DND-41 (cell line): ENCODE measurements at regions not wholly inside any gene's neighbourhood (a gene's known extent, or its start where the extent isn't known, plus 50 kb on each side); places are given as distances from the start of the nearest gene placed in this dataset.

Source experiments
- ATAC-seq: fragments of 200-7000 bp; cut with Tn5 transposase; 3 replicates; pipeline ENCODE4 v1.9.1; 2021; ENCODE audit warnings: low read depth; ENCODE audit not compliant: insufficient read depth
- DNase-seq: peaks from one replicate; pipeline ENCODE4 v3.0.0-alpha.2; 2020
- H2AFZ ChIP-seq: 2 replicates; pipeline ENCODE4 v1.6.0; 2012; ENCODE audit warnings: low read depth, low read length
- H3K27ac ChIP-seq: 2 replicates; pipeline ENCODE4 v1.5.1; 2012; ENCODE audit warnings: low read length, inconsistent platforms
- H3K27me3 ChIP-seq: fragments of 200-600 bp; sonication (generic); 2 replicates; pipeline ENCODE4 v1.6.0; 2012; ENCODE audit warnings: low read length, mild to moderate bottlenecking, inconsistent platforms; ENCODE audit not compliant: insufficient read depth, poor library complexity
- H3K36me3 ChIP-seq: 2 replicates; pipeline ENCODE4 v1.5.1; 2012; ENCODE audit warnings: low read length, inconsistent platforms; ENCODE audit not compliant: insufficient read depth
- H3K4me1 ChIP-seq: 2 replicates; pipeline ENCODE4 v1.5.1; 2012; ENCODE audit warnings: mild to moderate bottlenecking, low read length; ENCODE audit not compliant: insufficient read depth
- H3K4me2 ChIP-seq: 2 replicates; pipeline ENCODE4 v1.6.0; 2012; ENCODE audit warnings: mild to moderate bottlenecking, moderate library complexity, low read length, inconsistent platforms; ENCODE audit not compliant: insufficient read depth
- H3K4me3 ChIP-seq, 2 experiments: fragments of 200-600 bp in 1 of 2; shearing (Covaris generic) in 1 of 2; 2 replicates each; pipeline ENCODE4 v1.5.1; 2012 to 2016; ENCODE audit warnings: inconsistent platforms in 2 of 2, low read length in 2 of 2, mild to moderate bottlenecking in 2 of 2, low read depth in 1 of 2, moderate library complexity in 1 of 2
- H3K79me2 ChIP-seq: 2 replicates; pipeline ENCODE4 v1.6.0; 2012; ENCODE audit warnings: low read length, inconsistent platforms; ENCODE audit not compliant: insufficient read depth
- H3K9ac ChIP-seq: 2 replicates; pipeline ENCODE4 v1.6.0; 2012; ENCODE audit warnings: low read depth, mild to moderate bottlenecking, inconsistent platforms, low read length, moderate library complexity
- H3K9me3 ChIP-seq: 2 replicates; pipeline ENCODE4 v1.5.1; 2012; ENCODE audit warnings: low read length, moderate library complexity, mild to moderate bottlenecking, inconsistent platforms; ENCODE audit not compliant: insufficient read depth, severe bottlenecking
- H4K20me1 ChIP-seq: 2 replicates; pipeline ENCODE4 v1.6.0; 2012; ENCODE audit warnings: low read length; ENCODE audit not compliant: insufficient read depth
- CTCF ChIP-seq: IDR thresholded peaks from 2 replicates; pipeline ENCODE4 v1.5.1; 2012; ENCODE audit warnings: borderline replicate concordance, low read length, moderate library complexity, mild to moderate bottlenecking; ENCODE audit not compliant: poor library complexity, severe bottlenecking; ENCODE audit errors: extremely low read depth
- EZH2 ChIP-seq: IDR thresholded peaks from 3 replicates; pipeline ENCODE4 v1.6.1; 2012; ENCODE audit warnings: borderline replicate concordance, low read depth, mild to moderate bottlenecking, moderate library complexity, low read length, inconsistent platforms; ENCODE audit not compliant: severe bottlenecking

DNA sequence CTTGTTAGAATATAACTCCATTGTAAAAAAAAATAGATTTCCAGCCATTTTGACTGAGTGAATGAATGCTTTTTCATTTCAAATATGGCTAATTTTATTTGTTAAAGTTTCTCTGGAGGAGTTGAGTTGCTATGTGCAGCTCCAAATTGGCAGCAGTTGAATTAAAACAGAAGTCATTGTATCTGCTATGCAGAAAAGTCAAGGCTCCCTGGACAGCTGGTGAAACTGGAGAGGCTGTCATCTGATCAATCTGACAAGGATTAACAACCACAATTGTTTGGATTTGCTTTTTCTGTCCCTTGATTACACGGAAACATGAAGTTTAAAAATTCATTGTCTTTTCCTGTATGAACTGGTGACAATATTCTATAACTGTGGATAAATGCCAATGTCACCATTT is 713.9 kb downstream of the EFNA5 start:
- no peaks in the 10 kb centered on the region for H4K20me1 ChIP-seq
- H3K79me2 ChIP-seq = no peaks in the 10 kb centered on the region
- H3K27me3 ChIP-seq = no peaks in the 10 kb centered on the region
- no peak overlapping the region for H3K4me3 ChIP-seq
- H3K4me1 ChIP-seq = no peaks in the 10 kb centered on the region
- no peaks in the 10 kb centered on the region for H3K36me3 ChIP-seq
- ATAC-seq (no peak), DNase-seq (no peak)
- H2AFZ ChIP-seq = no peak overlapping the region
- TF ChIP-seq CTCF (no peak), EZH2 (no peak)
- H3K9me3 ChIP-seq = no peaks in the 10 kb centered on the region
- no peak overlapping the region for H3K9ac ChIP-seq
- no peak overlapping the region for H3K4me2 ChIP-seq
- H3K27ac ChIP-seq = no peak overlapping the region

GRCh38 chr5:106956187-106956586 is 714.5 kb downstream of the EFNA5 start:
- Histone ChIP-seq H2AFZ (no peak overlapping the region), H3K9ac (no peak overlapping the region), H3K4me3 (no peak overlapping the region), H3K27ac (no peak overlapping the region), H3K9me3 (no peaks in the 10 kb centered on the region), H3K4me1 (no peaks in the 10 kb centered on the region), H3K36me3 (no peaks in the 10 kb centered on the region), H3K4me2 (no peak overlapping the region), H4K20me1 (no peaks in the 10 kb centered on the region), H3K27me3 (no peaks in the 10 kb centered on the region), H3K79me2 (no peaks in the 10 kb centered on the region)
- no peak for ATAC-seq
- no peak for DNase-seq
- TF ChIP-seq CTCF = no peak
- no peak for TF ChIP-seq EZH2

- Histone ChIP-seq H3K27ac (no peak overlapping the region), H3K4me2 (no peak overlapping the region)
- DNase-seq = no peak
Measured at GRCh38 chr5:106940986-106941385, 729.8 kb downstream of the EFNA5 start.

More at GRCh38 chr5:106940986-106941385, 729.8 kb downstream of the EFNA5 start:
- Histone ChIP-seq H3K9ac (no peak overlapping the region), H3K27me3 (no peaks in the 10 kb centered on the region), H3K36me3 (no peaks in the 10 kb centered on the region), H3K4me1 (no peaks in the 10 kb centered on the region), H3K79me2 (no peaks in the 10 kb centered on the region), H2AFZ (no peak overlapping the region), H4K20me1 (no peaks in the 10 kb centered on the region), H3K4me3 (no peak overlapping the region), H3K9me3 (no peaks in the 10 kb centered on the region)
- no peak for ATAC-seq
- TF ChIP-seq EZH2 = no peak
- no peak for TF ChIP-seq CTCF
